H9 (cell line): ENCODE measurements at regions not wholly inside any gene's neighbourhood (a gene's known extent, or its start where the extent isn't known, plus 50 kb on each side); places are given as distances from the start of the nearest gene placed in this dataset.

Experiments used
- DNase-seq: peaks from one replicate; pipeline ENCODE4 v3.0.0-alpha.2; 2017
- H2AFZ ChIP-seq: one replicate; pipeline ENCODE4 v1.6.1; 2013; ENCODE audit warnings: mild to moderate bottlenecking, low read length, control low read depth, moderate library complexity
- H2AK5ac ChIP-seq: 2 replicates; pipeline ENCODE4 v1.6.1; 2013; ENCODE audit warnings: low read length, control low read depth, mixed read lengths; ENCODE audit not compliant: insufficient read length
- H2BK120ac ChIP-seq: one replicate; pipeline ENCODE4 v1.6.1; 2013; ENCODE audit warnings: low read depth, mild to moderate bottlenecking, low read length, control low read depth, inconsistent platforms; ENCODE audit not compliant: poor library complexity, severe bottlenecking
- H2BK12ac ChIP-seq: 2 replicates; pipeline ENCODE4 v1.6.1; 2013; ENCODE audit warnings: low read length, control low read depth, mixed read lengths, low read depth; ENCODE audit not compliant: insufficient read length
- H2BK15ac ChIP-seq: 2 replicates; pipeline ENCODE4 v1.6.1; 2013; ENCODE audit warnings: low read depth, low read length, control low read depth
- H2BK20ac ChIP-seq: one replicate; pipeline ENCODE4 v1.6.1; 2013; ENCODE audit warnings: low read depth, mild to moderate bottlenecking, low read length, control low read depth, inconsistent platforms; ENCODE audit not compliant: poor library complexity, severe bottlenecking
- H2BK5ac ChIP-seq: 2 replicates; pipeline ENCODE4 v1.6.1; 2013; ENCODE audit warnings: low read length, control low read depth, mixed read lengths; ENCODE audit not compliant: insufficient read length
- H3K14ac ChIP-seq: 2 replicates; pipeline ENCODE4 v1.6.1; 2013; ENCODE audit warnings: low read length, control low read depth; ENCODE audit not compliant: insufficient read depth
- H3K18ac ChIP-seq: 2 replicates; pipeline ENCODE4 v1.6.1; 2013; ENCODE audit warnings: low read depth, mild to moderate bottlenecking, mixed read lengths, low read length, control low read depth; ENCODE audit not compliant: insufficient read length
- H3K23ac ChIP-seq: 2 replicates; pipeline ENCODE4 v1.6.1; 2013; ENCODE audit warnings: low read length, control low read depth, mixed read lengths, low read depth; ENCODE audit not compliant: insufficient read length
- H3K23me2 ChIP-seq: 2 replicates; pipeline ENCODE4 v1.6.1; 2013; ENCODE audit warnings: low read depth, mild to moderate bottlenecking, mixed read lengths, low read length, control low read depth; ENCODE audit not compliant: insufficient read length, poor library complexity, severe bottlenecking
- H3K27ac ChIP-seq: 2 replicates; pipeline ENCODE4 v1.5.1; 2013; ENCODE audit warnings: low read length, control low read depth, mixed read lengths, low read depth; ENCODE audit not compliant: insufficient read length
- H3K27me3 ChIP-seq: 2 replicates; pipeline ENCODE4 v1.6.1; 2013; ENCODE audit warnings: low read length, control low read depth, inconsistent platforms; ENCODE audit not compliant: insufficient read depth
- H3K4ac ChIP-seq: 2 replicates; pipeline ENCODE4 v1.6.1; 2013; ENCODE audit warnings: low read depth, mild to moderate bottlenecking, control low read depth, inconsistent platforms, low read length, moderate library complexity
- H3K4me1 ChIP-seq: 2 replicates; pipeline ENCODE4 v1.6.1; 2013; ENCODE audit warnings: low read length, control low read depth, inconsistent platforms; ENCODE audit not compliant: insufficient read depth
- H3K4me2 ChIP-seq: 2 replicates; pipeline ENCODE4 v1.6.1; 2013; ENCODE audit warnings: low read length, control low read depth, mixed read lengths; ENCODE audit not compliant: insufficient read length, insufficient read depth
- H3K56ac ChIP-seq: 2 replicates; pipeline ENCODE4 v1.6.1; 2013; ENCODE audit warnings: low read depth, mild to moderate bottlenecking, mixed read lengths, low read length, control low read depth; ENCODE audit not compliant: insufficient read length
- H3K79me1 ChIP-seq: 2 replicates; pipeline ENCODE4 v1.6.1; 2013; ENCODE audit warnings: low read depth, mild to moderate bottlenecking, moderate library complexity, low read length, control low read depth, inconsistent platforms; ENCODE audit not compliant: insufficient read depth, poor library complexity, severe bottlenecking
- H3K79me2 ChIP-seq: 2 replicates; pipeline ENCODE4 v1.6.1; 2013; ENCODE audit warnings: low read length, control low read depth, inconsistent platforms; ENCODE audit not compliant: insufficient read depth
- H3K9ac ChIP-seq: 2 replicates; pipeline ENCODE4 v1.6.1; 2013; ENCODE audit warnings: low read length, control low read depth, mixed read lengths; ENCODE audit not compliant: insufficient read length; ENCODE audit errors: extremely low read depth
- H3K9me3 ChIP-seq: one replicate; pipeline ENCODE4 v1.6.1; 2013; ENCODE audit warnings: low read depth, low read length, inconsistent platforms; ENCODE audit not compliant: control insufficient read depth
- H3T11ph ChIP-seq: one replicate; pipeline ENCODE4 v1.6.1; 2013; ENCODE audit warnings: mild to moderate bottlenecking, low read length, control low read depth, inconsistent platforms
- H4K20me1 ChIP-seq: one replicate; pipeline ENCODE4 v1.6.1; 2013; ENCODE audit not compliant: control insufficient read depth, insufficient read length, insufficient read depth
- H4K5ac ChIP-seq: 2 replicates; pipeline ENCODE4 v1.6.1; 2013; ENCODE audit warnings: low read depth, mild to moderate bottlenecking, mixed read lengths, low read length, control low read depth; ENCODE audit not compliant: insufficient read length
- H4K8ac ChIP-seq: replicated peaks from 2 replicates; pipeline ENCODE4 v1.6.1; 2013; ENCODE audit warnings: low read length, control low read depth, mixed read lengths, low read depth; ENCODE audit not compliant: insufficient read length
- H4K91ac ChIP-seq: 2 replicates; pipeline ENCODE4 v1.6.1; 2013; ENCODE audit warnings: low read depth, mild to moderate bottlenecking, moderate library complexity, mixed read lengths, low read length, control low read depth; ENCODE audit not compliant: insufficient read length
- H3K27ac Mint-ChIP-seq, 3 experiments: 2 replicates in 2 of 3; 3 replicates in 1 of 3; pipeline ENCODE4 v1.8.0; 2020 to 2021; ENCODE audit warnings: mixed read lengths in 3 of 3, mild to moderate bottlenecking in 1 of 3, moderate library complexity in 1 of 3
- H3K27me3 Mint-ChIP-seq: 2 replicates; pipeline ENCODE4 v1.8.0; 2021; ENCODE audit warnings: low read depth, mild to moderate bottlenecking, moderate library complexity, mixed read lengths
- H3K36me3 Mint-ChIP-seq, 3 experiments: 2 replicates in 2 of 3; 3 replicates in 1 of 3; pipeline ENCODE4 v1.8.0; 2020 to 2021; ENCODE audit warnings: low read depth in 3 of 3, mixed read lengths in 3 of 3; ENCODE audit not compliant: insufficient read depth in 1 of 3
- H3K4me1 Mint-ChIP-seq, 2 experiments: 2 replicates each; pipeline ENCODE4 v1.8.0; 2020; ENCODE audit warnings: mixed read lengths in 2 of 2
- H3K4me3 Mint-ChIP-seq, 2 experiments: 2 replicates in 1 of 2; 3 replicates in 1 of 2; pipeline ENCODE4 v1.8.0; 2020 to 2021; ENCODE audit warnings: mild to moderate bottlenecking in 2 of 2, mixed read lengths in 2 of 2, moderate library complexity in 1 of 2
- H3K9me3 Mint-ChIP-seq, 2 experiments: 2 replicates in 1 of 2; 3 replicates in 1 of 2; pipeline ENCODE4 v1.8.0; 2020; ENCODE audit warnings: mild to moderate bottlenecking in 2 of 2, mixed read lengths in 2 of 2, moderate library complexity in 1 of 2
- TF ChIP-seq, protein P1 (sequence below): fragments of 200-600 bp; sonication (generic); conservative IDR thresholded peaks from 3 replicates; pipeline ENCODE4 v1.8.0; 2021; ENCODE audit warnings: antibody characterized with exemption, mild to moderate bottlenecking

DNA sequence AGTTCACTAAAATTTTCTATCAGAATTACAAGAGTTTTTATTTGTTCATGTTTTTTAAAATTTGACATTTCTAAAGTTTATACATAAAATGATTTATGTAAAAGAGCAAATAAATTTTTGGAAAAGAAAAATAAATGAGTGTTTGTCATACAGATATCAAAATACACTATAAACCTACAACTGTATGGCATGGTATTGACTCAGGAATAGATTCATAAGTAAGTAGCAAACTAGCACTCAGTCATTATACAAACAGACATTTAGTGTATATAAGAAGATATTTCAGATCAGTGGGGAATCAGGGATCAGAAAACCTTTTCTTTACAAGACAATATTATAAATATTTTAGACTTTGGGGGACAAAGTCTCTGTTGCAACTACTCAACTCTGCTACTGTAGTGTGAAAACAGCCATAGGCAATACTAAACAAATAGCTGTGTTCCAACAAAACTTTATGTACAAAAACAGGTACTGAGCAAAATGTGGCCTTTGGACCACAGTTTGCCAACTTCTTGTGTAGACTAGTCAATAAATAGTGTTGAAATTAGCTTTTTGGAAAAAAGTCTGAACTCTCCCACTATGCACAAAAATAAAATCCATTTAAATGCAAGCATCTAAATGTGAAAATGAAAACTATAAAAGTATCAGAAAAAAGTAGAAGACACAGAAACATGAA, 508.8 kb upstream of the CAMK1G start:
- no peaks in the 10 kb centered on the region for H3K9me3 ChIP-seq
- no peak overlapping the region for H2BK15ac ChIP-seq
- H2BK5ac ChIP-seq: no peak overlapping the region
- H4K20me1 ChIP-seq: no peaks in the 10 kb centered on the region
- H3K27me3 ChIP-seq: no peaks in the 10 kb centered on the region
- no peak overlapping the region for H4K8ac ChIP-seq
- no peak overlapping the region for H4K91ac ChIP-seq
- no peak overlapping the region for H2BK12ac ChIP-seq
- H3K14ac ChIP-seq: no peak overlapping the region
- no peak overlapping the region for H3K4me2 ChIP-seq
- H3K9me3 Mint-ChIP-seq: peaks cover 0 to 4% of the 10 kb centered on the region in 2 experiments; a peak in 2 of 5 replicates
- H2AFZ ChIP-seq: no peak overlapping the region
- peaks cover 0 to 5% (median 0%) of the 10 kb centered on the region in 3 experiments; a peak in 2 of 7 replicates for H3K36me3 Mint-ChIP-seq
- no peak overlapping the region for H3K56ac ChIP-seq
- H3K9ac ChIP-seq: no peak overlapping the region
- no peak for DNase-seq
- no peak overlapping the region for H2BK20ac ChIP-seq
- no peaks in the 10 kb centered on the region; the same call in 1 of the 2 replicates for H3K4me1 ChIP-seq
- no peak overlapping the region for H4K5ac ChIP-seq
- no peak overlapping the region for H3K4ac ChIP-seq
- peaks cover 0 to 9% of the 10 kb centered on the region in 2 experiments; a peak in 1 of 4 replicates for H3K4me1 Mint-ChIP-seq
- H3K27me3 Mint-ChIP-seq: no peaks in the 10 kb centered on the region
- no peak overlapping the region for H2AK5ac ChIP-seq
- no peaks in the 10 kb centered on the region for H3K79me2 ChIP-seq
- TF ChIP-seq, protein P1, sequence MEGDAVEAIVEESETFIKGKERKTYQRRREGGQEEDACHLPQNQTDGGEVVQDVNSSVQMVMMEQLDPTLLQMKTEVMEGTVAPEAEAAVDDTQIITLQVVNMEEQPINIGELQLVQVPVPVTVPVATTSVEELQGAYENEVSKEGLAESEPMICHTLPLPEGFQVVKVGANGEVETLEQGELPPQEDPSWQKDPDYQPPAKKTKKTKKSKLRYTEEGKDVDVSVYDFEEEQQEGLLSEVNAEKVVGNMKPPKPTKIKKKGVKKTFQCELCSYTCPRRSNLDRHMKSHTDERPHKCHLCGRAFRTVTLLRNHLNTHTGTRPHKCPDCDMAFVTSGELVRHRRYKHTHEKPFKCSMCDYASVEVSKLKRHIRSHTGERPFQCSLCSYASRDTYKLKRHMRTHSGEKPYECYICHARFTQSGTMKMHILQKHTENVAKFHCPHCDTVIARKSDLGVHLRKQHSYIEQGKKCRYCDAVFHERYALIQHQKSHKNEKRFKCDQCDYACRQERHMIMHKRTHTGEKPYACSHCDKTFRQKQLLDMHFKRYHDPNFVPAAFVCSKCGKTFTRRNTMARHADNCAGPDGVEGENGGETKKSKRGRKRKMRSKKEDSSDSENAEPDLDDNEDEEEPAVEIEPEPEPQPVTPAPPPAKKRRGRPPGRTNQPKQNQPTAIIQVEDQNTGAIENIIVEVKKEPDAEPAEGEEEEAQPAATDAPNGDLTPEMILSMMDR: no peak
- no peak overlapping the region for H3K4me3 Mint-ChIP-seq
- no peak overlapping the region for H3T11ph ChIP-seq
- H3K18ac ChIP-seq: no peak overlapping the region
- no peak overlapping the region for H3K27ac ChIP-seq
- no peak overlapping the region for H3K23ac ChIP-seq
- H3K79me1 ChIP-seq: no peaks in the 10 kb centered on the region
- H3K27ac Mint-ChIP-seq: no peak overlapping the region
- H3K23me2 ChIP-seq: no peaks in the 10 kb centered on the region
- H2BK120ac ChIP-seq: no peak overlapping the region
